H9 (cell line): ENCODE measurements at regions not wholly inside any gene's neighbourhood (a gene's known extent, or its start where the extent isn't known, plus 50 kb on each side); places are given as distances from the start of the nearest gene placed in this dataset.
"Not testable (repeated sequence)": the region's sequence is repeated elsewhere in the genome, so short reads cannot be mapped to it uniquely, and the experiment has no call there.

Source experiments
- DNase-seq: peaks from one replicate; pipeline ENCODE4 v3.0.0-alpha.2; 2017
- H2AFZ ChIP-seq: one replicate; pipeline ENCODE4 v1.6.1; 2013; ENCODE audit warnings: mild to moderate bottlenecking, low read length, control low read depth, moderate library complexity
- H2AK5ac ChIP-seq: 2 replicates; pipeline ENCODE4 v1.6.1; 2013; ENCODE audit warnings: low read length, control low read depth, mixed read lengths; ENCODE audit not compliant: insufficient read length
- H2BK120ac ChIP-seq: one replicate; pipeline ENCODE4 v1.6.1; 2013; ENCODE audit warnings: low read depth, mild to moderate bottlenecking, low read length, control low read depth, inconsistent platforms; ENCODE audit not compliant: poor library complexity, severe bottlenecking
- H2BK12ac ChIP-seq: 2 replicates; pipeline ENCODE4 v1.6.1; 2013; ENCODE audit warnings: low read length, control low read depth, mixed read lengths, low read depth; ENCODE audit not compliant: insufficient read length
- H2BK15ac ChIP-seq: 2 replicates; pipeline ENCODE4 v1.6.1; 2013; ENCODE audit warnings: low read depth, low read length, control low read depth
- H2BK20ac ChIP-seq: one replicate; pipeline ENCODE4 v1.6.1; 2013; ENCODE audit warnings: low read depth, mild to moderate bottlenecking, low read length, control low read depth, inconsistent platforms; ENCODE audit not compliant: poor library complexity, severe bottlenecking
- H2BK5ac ChIP-seq: 2 replicates; pipeline ENCODE4 v1.6.1; 2013; ENCODE audit warnings: low read length, control low read depth, mixed read lengths; ENCODE audit not compliant: insufficient read length
- H3K14ac ChIP-seq: 2 replicates; pipeline ENCODE4 v1.6.1; 2013; ENCODE audit warnings: low read length, control low read depth; ENCODE audit not compliant: insufficient read depth
- H3K18ac ChIP-seq: 2 replicates; pipeline ENCODE4 v1.6.1; 2013; ENCODE audit warnings: low read depth, mild to moderate bottlenecking, mixed read lengths, low read length, control low read depth; ENCODE audit not compliant: insufficient read length
- H3K23ac ChIP-seq: 2 replicates; pipeline ENCODE4 v1.6.1; 2013; ENCODE audit warnings: low read length, control low read depth, mixed read lengths, low read depth; ENCODE audit not compliant: insufficient read length
- H3K23me2 ChIP-seq: 2 replicates; pipeline ENCODE4 v1.6.1; 2013; ENCODE audit warnings: low read depth, mild to moderate bottlenecking, mixed read lengths, low read length, control low read depth; ENCODE audit not compliant: insufficient read length, poor library complexity, severe bottlenecking
- H3K27ac ChIP-seq: 2 replicates; pipeline ENCODE4 v1.5.1; 2013; ENCODE audit warnings: low read length, control low read depth, mixed read lengths, low read depth; ENCODE audit not compliant: insufficient read length
- H3K27me3 ChIP-seq: 2 replicates; pipeline ENCODE4 v1.6.1; 2013; ENCODE audit warnings: low read length, control low read depth, inconsistent platforms; ENCODE audit not compliant: insufficient read depth
- H3K4ac ChIP-seq: 2 replicates; pipeline ENCODE4 v1.6.1; 2013; ENCODE audit warnings: low read depth, mild to moderate bottlenecking, control low read depth, inconsistent platforms, low read length, moderate library complexity
- H3K4me1 ChIP-seq: 2 replicates; pipeline ENCODE4 v1.6.1; 2013; ENCODE audit warnings: low read length, control low read depth, inconsistent platforms; ENCODE audit not compliant: insufficient read depth
- H3K4me2 ChIP-seq: 2 replicates; pipeline ENCODE4 v1.6.1; 2013; ENCODE audit warnings: low read length, control low read depth, mixed read lengths; ENCODE audit not compliant: insufficient read length, insufficient read depth
- H3K56ac ChIP-seq: 2 replicates; pipeline ENCODE4 v1.6.1; 2013; ENCODE audit warnings: low read depth, mild to moderate bottlenecking, mixed read lengths, low read length, control low read depth; ENCODE audit not compliant: insufficient read length
- H3K79me1 ChIP-seq: 2 replicates; pipeline ENCODE4 v1.6.1; 2013; ENCODE audit warnings: low read depth, mild to moderate bottlenecking, moderate library complexity, low read length, control low read depth, inconsistent platforms; ENCODE audit not compliant: insufficient read depth, poor library complexity, severe bottlenecking
- H3K79me2 ChIP-seq: 2 replicates; pipeline ENCODE4 v1.6.1; 2013; ENCODE audit warnings: low read length, control low read depth, inconsistent platforms; ENCODE audit not compliant: insufficient read depth
- H3K9ac ChIP-seq: 2 replicates; pipeline ENCODE4 v1.6.1; 2013; ENCODE audit warnings: low read length, control low read depth, mixed read lengths; ENCODE audit not compliant: insufficient read length; ENCODE audit errors: extremely low read depth
- H3K9me3 ChIP-seq: one replicate; pipeline ENCODE4 v1.6.1; 2013; ENCODE audit warnings: low read depth, low read length, inconsistent platforms; ENCODE audit not compliant: control insufficient read depth
- H3T11ph ChIP-seq: one replicate; pipeline ENCODE4 v1.6.1; 2013; ENCODE audit warnings: mild to moderate bottlenecking, low read length, control low read depth, inconsistent platforms
- H4K20me1 ChIP-seq: one replicate; pipeline ENCODE4 v1.6.1; 2013; ENCODE audit not compliant: control insufficient read depth, insufficient read length, insufficient read depth
- H4K5ac ChIP-seq: 2 replicates; pipeline ENCODE4 v1.6.1; 2013; ENCODE audit warnings: low read depth, mild to moderate bottlenecking, mixed read lengths, low read length, control low read depth; ENCODE audit not compliant: insufficient read length
- H4K8ac ChIP-seq: replicated peaks from 2 replicates; pipeline ENCODE4 v1.6.1; 2013; ENCODE audit warnings: low read length, control low read depth, mixed read lengths, low read depth; ENCODE audit not compliant: insufficient read length
- H4K91ac ChIP-seq: 2 replicates; pipeline ENCODE4 v1.6.1; 2013; ENCODE audit warnings: low read depth, mild to moderate bottlenecking, moderate library complexity, mixed read lengths, low read length, control low read depth; ENCODE audit not compliant: insufficient read length
- H3K27ac Mint-ChIP-seq, 3 experiments: 2 replicates in 2 of 3; 3 replicates in 1 of 3; pipeline ENCODE4 v1.8.0; 2020 to 2021; ENCODE audit warnings: mixed read lengths in 3 of 3, mild to moderate bottlenecking in 1 of 3, moderate library complexity in 1 of 3
- H3K27me3 Mint-ChIP-seq: 2 replicates; pipeline ENCODE4 v1.8.0; 2021; ENCODE audit warnings: low read depth, mild to moderate bottlenecking, moderate library complexity, mixed read lengths
- H3K36me3 Mint-ChIP-seq, 3 experiments: 2 replicates in 2 of 3; 3 replicates in 1 of 3; pipeline ENCODE4 v1.8.0; 2020 to 2021; ENCODE audit warnings: low read depth in 3 of 3, mixed read lengths in 3 of 3; ENCODE audit not compliant: insufficient read depth in 1 of 3
- H3K4me1 Mint-ChIP-seq, 2 experiments: 2 replicates each; pipeline ENCODE4 v1.8.0; 2020; ENCODE audit warnings: mixed read lengths in 2 of 2
- H3K4me3 Mint-ChIP-seq, 2 experiments: 2 replicates in 1 of 2; 3 replicates in 1 of 2; pipeline ENCODE4 v1.8.0; 2020 to 2021; ENCODE audit warnings: mild to moderate bottlenecking in 2 of 2, mixed read lengths in 2 of 2, moderate library complexity in 1 of 2
- H3K9me3 Mint-ChIP-seq, 2 experiments: 2 replicates in 1 of 2; 3 replicates in 1 of 2; pipeline ENCODE4 v1.8.0; 2020; ENCODE audit warnings: mild to moderate bottlenecking in 2 of 2, mixed read lengths in 2 of 2, moderate library complexity in 1 of 2
- CTCF ChIP-seq: fragments of 200-600 bp; sonication (generic); conservative IDR thresholded peaks from 3 replicates; pipeline ENCODE4 v1.8.0; 2021; ENCODE audit warnings: antibody characterized with exemption, mild to moderate bottlenecking
- WGBS: extraction: QIAGEN DNeasy Blood & Tissue Kit; methylation state at CpG from one replicate; pipeline ENCODE4 v1.1.7; 2013; ENCODE audit warnings: missing lambda C conversion rate, low lambda C conversion rate, mixed read lengths; ENCODE audit not compliant: insufficient read length; ENCODE audit errors: extremely low coverage; 5-methylcytosine and 5-hydroxymethylcytosine counted together

DNA sequence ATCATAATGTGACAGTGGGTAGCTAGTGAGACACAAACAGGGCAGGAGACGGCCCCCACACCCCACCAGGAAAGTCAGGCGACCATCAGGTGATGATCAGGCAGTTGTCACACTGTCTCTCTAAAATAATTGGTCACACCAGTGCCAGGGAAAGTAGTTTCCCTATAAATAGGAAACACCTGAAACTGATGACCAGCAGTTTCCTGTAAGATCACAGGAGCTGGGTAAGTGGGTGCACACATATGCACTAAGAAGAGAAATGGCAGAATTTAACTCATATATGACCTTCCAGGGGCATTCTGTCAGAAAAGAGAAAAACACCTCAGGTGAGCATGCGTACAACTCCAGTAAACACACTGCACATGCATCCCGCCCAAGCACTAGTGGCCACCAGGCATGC is 620.5 kb upstream of the GHITM start:
- Histone ChIP-seq H3K27me3 (no peaks in the 10 kb centered on the region), H3K9ac (no peak overlapping the region), H3K4me2 (no peak overlapping the region), H3K4ac (no peak overlapping the region), H2AK5ac (no peak overlapping the region), H3K23me2 (no peaks in the 10 kb centered on the region), H4K5ac (no peak overlapping the region), H4K91ac (no peak overlapping the region), H3K23ac (no peak overlapping the region), H3K27ac (no peak overlapping the region), H2BK15ac (no peak overlapping the region), H2BK5ac (no peak overlapping the region), H4K8ac (no peak overlapping the region), H3K56ac (no peak overlapping the region), H4K20me1 (no peaks in the 10 kb centered on the region), H2AFZ (no peak overlapping the region), H3K9me3 (no peaks in the 10 kb centered on the region), H2BK20ac (no peak overlapping the region), H3K14ac (no peak overlapping the region), H3K18ac (no peak overlapping the region), H3K79me2 (no peaks in the 10 kb centered on the region), H3K4me1 (no peaks in the 10 kb centered on the region), H3K79me1 (no peaks in the 10 kb centered on the region), H3T11ph (no peak overlapping the region), H2BK12ac (no peak overlapping the region), H2BK120ac (no peak overlapping the region)
- no peak overlapping the region for H3K4me3 Mint-ChIP-seq
- H3K9me3 Mint-ChIP-seq, result no peaks in the 10 kb centered on the region
- peak overlapping the region in 1 of 3 experiments; percentile 71; a peak in 1 of 7 replicates for H3K27ac Mint-ChIP-seq
- H3K27me3 Mint-ChIP-seq, result no peaks in the 10 kb centered on the region
- no CpG with 5 or more reads among the region's 4 CpGs for WGBS
- no peaks in the 10 kb centered on the region for H3K4me1 Mint-ChIP-seq
- H3K36me3 Mint-ChIP-seq, result no peaks in the 10 kb centered on the region
- no peak for DNase-seq
- TF ChIP-seq CTCF, result no peak

- H3K56ac ChIP-seq, H3K23ac ChIP-seq, H3K27me3 Mint-ChIP-seq, H4K5ac ChIP-seq, H4K20me1 ChIP-seq, H3K9me3 ChIP-seq, H2BK20ac ChIP-seq, H2AFZ ChIP-seq, H3K4me1 Mint-ChIP-seq, H3K4me3 Mint-ChIP-seq, H3K27ac Mint-ChIP-seq, H4K91ac ChIP-seq, H3K79me1 ChIP-seq, H3K23me2 ChIP-seq, H3T11ph ChIP-seq, H3K14ac ChIP-seq, H2BK12ac ChIP-seq, H3K27ac ChIP-seq, H2BK120ac ChIP-seq, H3K4me1 ChIP-seq, H3K4ac ChIP-seq, H3K9ac ChIP-seq, H3K27me3 ChIP-seq, H3K18ac ChIP-seq, H2BK5ac ChIP-seq, H2BK15ac ChIP-seq, H3K79me2 ChIP-seq, DNase-seq, H3K9me3 Mint-ChIP-seq, H4K8ac ChIP-seq, H3K36me3 Mint-ChIP-seq, H3K4me2 ChIP-seq, H2AK5ac ChIP-seq: not testable (repeated sequence)
- WGBS, result no CpG with 5 or more reads among the region's 11 CpGs
Observed at GRCh38 chr10:83520386-83520785, 618.9 kb upstream of the GHITM start.
